ENCODE measurements at regions not wholly inside any gene's neighbourhood (a gene's known extent, or its start where the extent isn't known, plus 50 kb on each side); places are given as distances from the start of the nearest gene placed in this dataset.

GRCh38 chr2:47650001-47650535, 79.3 kb upstream of the KCNK12 start:
- no peak for TF ChIP-seq CTCF (conservative IDR thresholded peaks at IDR 0.05; ENCODE audit: low read depth, low read length)
- no peak for DNase-seq (ENCODE audit: low read depth)
- no peak overlapping the region for H3K4me3 ChIP-seq (ENCODE audit: low read depth, low read length)

- DNase-seq (ENCODE audit: low read depth), result no peak
- H3K4me3 ChIP-seq (ENCODE audit: low read depth, low read length), result no peak overlapping the region
- TF ChIP-seq CTCF (conservative IDR thresholded peaks at IDR 0.05; ENCODE audit: low read depth, low read length), result no peak
These were observed 74.5 kb upstream of the KCNK12 start for GRCh38 chr2:47645246-47645645.

GRCh38 chr2:47644351-47644750, 73.6 kb upstream of the KCNK12 start:
- DNase-seq (ENCODE audit: low read depth), result no peak
- TF ChIP-seq CTCF (conservative IDR thresholded peaks at IDR 0.05; ENCODE audit: low read depth, low read length), result no peak
- H3K4me3 ChIP-seq (ENCODE audit: low read depth, low read length), result no peak overlapping the region

- TF ChIP-seq CTCF (conservative IDR thresholded peaks at IDR 0.05; ENCODE audit: low read depth, low read length), result no peak
- no peak for DNase-seq (ENCODE audit: low read depth)
- no peak overlapping the region for H3K4me3 ChIP-seq (ENCODE audit: low read depth, low read length)
These were observed 70.6 kb upstream of the KCNK12 start for GRCh38 chr2:47641366-47641765.

- TF ChIP-seq CTCF (conservative IDR thresholded peaks at IDR 0.05; ENCODE audit: low read depth, low read length), result no peak
- DNase-seq (ENCODE audit: low read depth), result no peak
- H3K4me3 ChIP-seq (ENCODE audit: low read depth, low read length), result no peak overlapping the region
These were observed 69.6 kb upstream of the KCNK12 start for GRCh38 chr2:47640356-47640755.

- no peak overlapping the region for H3K4me3 ChIP-seq (ENCODE audit: low read depth, low read length)
- no peak for TF ChIP-seq CTCF (conservative IDR thresholded peaks at IDR 0.05; ENCODE audit: low read depth, low read length)
- peak; percentile 44 for DNase-seq (ENCODE audit: low read depth)
These were observed 68.7 kb upstream of the KCNK12 start for GRCh38 chr2:47639467-47639866.

- no peak overlapping the region for H3K4me3 ChIP-seq (ENCODE audit: low read depth, low read length)
- TF ChIP-seq CTCF (conservative IDR thresholded peaks at IDR 0.05; ENCODE audit: low read depth, low read length), result no peak
- DNase-seq (ENCODE audit: low read depth), result no peak
These were observed 67.6 kb upstream of the KCNK12 start for GRCh38 chr2:47638430-47638829.
